Loucy (cell line): ENCODE measurements at regions not wholly inside any gene's neighbourhood (a gene's known extent, or its start where the extent isn't known, plus 50 kb on each side); places are given as distances from the start of the nearest gene placed in this dataset.

ENCODE experiments used
- H2AFZ ChIP-seq: fragments of 200-600 bp; sonication (generic); 2 replicates; pipeline ENCODE4 v1.6.0; 2016; ENCODE audit warnings: antibody characterized with exemption, mild to moderate bottlenecking, low read length, moderate library complexity
- H3F3A ChIP-seq: fragments of 200-600 bp; 2 replicates; pipeline ENCODE4 v1.6.0; 2016; ENCODE audit warnings: antibody characterized with exemption, low read depth, mild to moderate bottlenecking
- H3K27me3 ChIP-seq: fragments of 200-600 bp; sonication (generic); 2 replicates; pipeline ENCODE4 v1.6.1; 2014; ENCODE audit warnings: low read length, mild to moderate bottlenecking; ENCODE audit not compliant: insufficient read depth, poor library complexity, severe bottlenecking
- H3K36me3 ChIP-seq: fragments of 200-600 bp; sonication (generic); 2 replicates; pipeline ENCODE4 v1.6.1; 2016; ENCODE audit warnings: low read length; ENCODE audit not compliant: insufficient read depth
- H3K4me1 ChIP-seq: fragments of 200-600 bp; sonication (generic); 2 replicates; pipeline ENCODE4 v1.5.1; 2014; ENCODE audit warnings: low read length, mild to moderate bottlenecking; ENCODE audit not compliant: insufficient read depth, poor library complexity, severe bottlenecking
- H3K4me2 ChIP-seq: fragments of 200-600 bp; sonication (generic); 2 replicates; pipeline ENCODE4 v1.6.0; 2014; ENCODE audit warnings: antibody characterized with exemption, low read length, low read depth, mild to moderate bottlenecking; ENCODE audit not compliant: poor library complexity, severe bottlenecking
- H3K4me3 ChIP-seq: fragments of 200-600 bp; sonication (generic); 2 replicates; pipeline ENCODE4 v1.5.1; 2014; ENCODE audit warnings: low read length, mild to moderate bottlenecking, mixed read lengths; ENCODE audit not compliant: poor library complexity, severe bottlenecking
- H3K79me2 ChIP-seq: fragments of 200-600 bp; sonication (generic); 2 replicates; pipeline ENCODE4 v1.6.1; 2014; ENCODE audit warnings: low read length; ENCODE audit not compliant: insufficient read depth
- H3K9ac ChIP-seq: fragments of 200-600 bp; sonication (generic); 2 replicates; pipeline ENCODE4 v1.6.0; 2014; ENCODE audit warnings: mild to moderate bottlenecking, low read depth, low read length, moderate library complexity; ENCODE audit not compliant: poor library complexity, severe bottlenecking
- H3K9me2 ChIP-seq: fragments of 200-600 bp; sonication (generic); replicated peaks from 2 replicates; pipeline ENCODE4 v1.6.1; 2016; ENCODE audit warnings: low read depth, low read length, mixed read lengths
- H3K9me3 ChIP-seq: fragments of 200-600 bp; sonication (generic); 2 replicates; pipeline ENCODE4 v1.6.1; 2014; ENCODE audit warnings: mild to moderate bottlenecking, antibody characterized with exemption, low read length, low read depth; ENCODE audit not compliant: insufficient read depth
- H4K20me1 ChIP-seq: fragments of 200-600 bp; sonication (generic); 2 replicates; pipeline ENCODE4 v1.6.0; 2014; ENCODE audit warnings: antibody characterized with exemption, low read length, mild to moderate bottlenecking; ENCODE audit not compliant: insufficient read depth, poor library complexity, severe bottlenecking
- EZH2phosphoT487 ChIP-seq: fragments of 200-600 bp; IDR thresholded peaks from 2 replicates; pipeline ENCODE4 v1.6.1; 2018; ENCODE audit warnings: antibody characterized with exemption, mild to moderate bottlenecking, moderate library complexity, borderline replicate concordance
- TF ChIP-seq, protein P1 (sequence below): fragments of 200-600 bp; sonication (generic); conservative IDR thresholded peaks from 2 replicates; pipeline ENCODE4 v1.5.1; 2014; ENCODE audit warnings: mild to moderate bottlenecking, antibody characterized with exemption, low read length

DNA sequence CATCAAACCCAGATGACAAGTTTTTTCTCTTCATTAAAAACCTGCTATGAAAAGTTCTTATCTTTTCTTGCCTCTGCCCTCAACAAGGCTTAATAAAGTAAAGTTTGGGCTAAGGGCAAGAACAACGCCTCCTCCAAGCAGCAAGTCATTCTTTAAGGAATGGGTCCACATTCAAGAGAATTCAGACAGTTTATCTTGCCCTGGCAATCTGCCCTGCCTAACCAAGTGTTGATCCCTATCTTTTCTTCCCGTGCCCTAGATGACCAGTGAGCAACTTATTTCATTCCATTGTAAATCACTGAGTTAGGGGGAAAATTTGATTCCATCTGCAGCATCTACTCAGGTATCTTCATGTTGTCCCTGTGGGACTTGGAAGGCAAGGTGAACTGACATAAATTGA, 370.3 kb upstream of the DPPA4 start:
- H4K20me1 ChIP-seq = no peaks in the 10 kb centered on the region
- H3K36me3 ChIP-seq = no peaks in the 10 kb centered on the region
- H3K9ac ChIP-seq = no peak overlapping the region
- no peaks in the 10 kb centered on the region for H3K27me3 ChIP-seq
- no peaks in the 10 kb centered on the region for H3K9me2 ChIP-seq
- no peak for TF ChIP-seq EZH2phosphoT487
- TF ChIP-seq, protein P1, sequence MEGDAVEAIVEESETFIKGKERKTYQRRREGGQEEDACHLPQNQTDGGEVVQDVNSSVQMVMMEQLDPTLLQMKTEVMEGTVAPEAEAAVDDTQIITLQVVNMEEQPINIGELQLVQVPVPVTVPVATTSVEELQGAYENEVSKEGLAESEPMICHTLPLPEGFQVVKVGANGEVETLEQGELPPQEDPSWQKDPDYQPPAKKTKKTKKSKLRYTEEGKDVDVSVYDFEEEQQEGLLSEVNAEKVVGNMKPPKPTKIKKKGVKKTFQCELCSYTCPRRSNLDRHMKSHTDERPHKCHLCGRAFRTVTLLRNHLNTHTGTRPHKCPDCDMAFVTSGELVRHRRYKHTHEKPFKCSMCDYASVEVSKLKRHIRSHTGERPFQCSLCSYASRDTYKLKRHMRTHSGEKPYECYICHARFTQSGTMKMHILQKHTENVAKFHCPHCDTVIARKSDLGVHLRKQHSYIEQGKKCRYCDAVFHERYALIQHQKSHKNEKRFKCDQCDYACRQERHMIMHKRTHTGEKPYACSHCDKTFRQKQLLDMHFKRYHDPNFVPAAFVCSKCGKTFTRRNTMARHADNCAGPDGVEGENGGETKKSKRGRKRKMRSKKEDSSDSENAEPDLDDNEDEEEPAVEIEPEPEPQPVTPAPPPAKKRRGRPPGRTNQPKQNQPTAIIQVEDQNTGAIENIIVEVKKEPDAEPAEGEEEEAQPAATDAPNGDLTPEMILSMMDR = no peak
- H3K4me3 ChIP-seq = no peak overlapping the region
- no peak overlapping the region for H2AFZ ChIP-seq
- H3K79me2 ChIP-seq = no peaks in the 10 kb centered on the region
- peaks cover 2% of the 10 kb centered on the region for H3K4me1 ChIP-seq
- no peaks in the 10 kb centered on the region for H3K9me3 ChIP-seq
- H3F3A ChIP-seq = no peaks in the 10 kb centered on the region
- H3K4me2 ChIP-seq = no peak overlapping the region

DNA sequence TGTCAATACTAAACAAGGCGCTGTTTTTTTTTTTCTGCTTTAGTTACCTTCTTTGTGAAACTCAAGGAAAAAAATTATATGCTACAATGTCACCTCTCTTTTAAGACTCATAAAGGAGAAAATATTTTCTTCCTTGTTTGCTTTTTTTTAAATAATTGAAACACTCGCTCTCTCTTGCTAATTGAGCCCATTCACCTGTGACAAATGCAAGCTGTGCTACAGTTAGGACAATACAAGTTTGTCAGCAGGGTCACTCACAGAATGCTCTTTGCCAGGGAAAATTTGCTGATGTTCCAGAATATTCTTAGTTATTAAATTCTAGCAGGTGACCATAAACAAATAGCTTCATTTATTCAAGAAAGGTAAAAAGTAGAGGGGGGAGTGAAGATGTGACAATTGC, 375.9 kb upstream of the DPPA4 start:
- Histone ChIP-seq H3K4me1 (no peaks in the 10 kb centered on the region), H3K36me3 (no peaks in the 10 kb centered on the region), H3K4me3 (no peak overlapping the region), H2AFZ (no peak overlapping the region), H3K79me2 (no peaks in the 10 kb centered on the region), H3F3A (no peaks in the 10 kb centered on the region), H3K9ac (no peak overlapping the region), H3K9me2 (no peaks in the 10 kb centered on the region), H3K4me2 (no peak overlapping the region), H3K9me3 (no peaks in the 10 kb centered on the region), H3K27me3 (no peaks in the 10 kb centered on the region), H4K20me1 (no peaks in the 10 kb centered on the region)
- TF ChIP-seq, protein P1 = no peak
- TF ChIP-seq EZH2phosphoT487 = no peak

DNA sequence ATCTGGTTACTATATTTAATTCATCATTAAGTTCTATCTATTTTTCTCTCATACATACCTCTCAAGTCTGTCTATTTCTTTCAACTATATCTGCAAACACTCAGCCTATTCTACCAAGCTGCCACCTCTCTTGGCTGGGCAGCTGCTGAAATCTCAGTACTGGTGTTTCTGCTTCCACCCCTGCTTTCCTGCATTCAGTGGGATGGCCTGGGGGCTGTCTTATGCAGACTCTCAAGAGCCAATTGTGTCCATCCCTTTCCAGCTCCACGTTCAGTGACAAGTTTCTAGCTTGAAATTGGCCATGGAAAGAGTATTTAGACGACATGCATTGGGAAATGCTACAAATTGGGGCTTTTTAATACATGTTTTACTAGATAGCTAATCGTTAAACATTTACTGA, 378.4 kb upstream of the DPPA4 start:
- H2AFZ ChIP-seq = no peak overlapping the region
- TF ChIP-seq EZH2phosphoT487 = no peak
- TF ChIP-seq, protein P1 = no peak
- no peaks in the 10 kb centered on the region for H3K36me3 ChIP-seq
- no peaks in the 10 kb centered on the region for H3K79me2 ChIP-seq
- H3F3A ChIP-seq = no peaks in the 10 kb centered on the region
- no peaks in the 10 kb centered on the region for H4K20me1 ChIP-seq
- H3K4me1 ChIP-seq = no peaks in the 10 kb centered on the region
- no peak overlapping the region for H3K4me3 ChIP-seq
- no peaks in the 10 kb centered on the region for H3K27me3 ChIP-seq
- no peak overlapping the region for H3K4me2 ChIP-seq
- no peaks in the 10 kb centered on the region for H3K9me2 ChIP-seq
- H3K9ac ChIP-seq = no peak overlapping the region
- no peaks in the 10 kb centered on the region for H3K9me3 ChIP-seq
